ENCODE measurements at regions not wholly inside any gene's neighbourhood (a gene's known extent, or its start where the extent isn't known, plus 50 kb on each side); places are given as distances from the start of the nearest gene placed in this dataset.

- no peak for TF ChIP-seq CTCF (IDR thresholded peaks at IDR 0.05)
- TF ChIP-seq POLR2A (IDR thresholded peaks at IDR 0.05), result no peak
Observed at GRCh38 chr10:71048971-71049615, 160.7 kb upstream of the PCBD1 start.
